LNCaP clone FGC (cell line): ENCODE measurements at regions not wholly inside any gene's neighbourhood (a gene's known extent, or its start where the extent isn't known, plus 50 kb on each side); places are given as distances from the start of the nearest gene placed in this dataset.

Source experiments
- DNase-seq: peaks from one replicate; pipeline ENCODE4 v3.0.0-alpha.2; 2011; ENCODE audit warnings: low read depth
- H3K4me3 ChIP-seq: 2 replicates; pipeline ENCODE4 v1.5.1; 2011; ENCODE audit warnings: mild to moderate bottlenecking, low read depth, low read length, control low read depth
- TF ChIP-seq, protein P1 (sequence below): IDR thresholded peaks from 2 replicates; pipeline ENCODE4 v1.5.1; 2012; ENCODE audit warnings: mild to moderate bottlenecking; ENCODE audit not compliant: control insufficient read depth, insufficient read depth; ENCODE audit errors: extremely low read depth

DNA sequence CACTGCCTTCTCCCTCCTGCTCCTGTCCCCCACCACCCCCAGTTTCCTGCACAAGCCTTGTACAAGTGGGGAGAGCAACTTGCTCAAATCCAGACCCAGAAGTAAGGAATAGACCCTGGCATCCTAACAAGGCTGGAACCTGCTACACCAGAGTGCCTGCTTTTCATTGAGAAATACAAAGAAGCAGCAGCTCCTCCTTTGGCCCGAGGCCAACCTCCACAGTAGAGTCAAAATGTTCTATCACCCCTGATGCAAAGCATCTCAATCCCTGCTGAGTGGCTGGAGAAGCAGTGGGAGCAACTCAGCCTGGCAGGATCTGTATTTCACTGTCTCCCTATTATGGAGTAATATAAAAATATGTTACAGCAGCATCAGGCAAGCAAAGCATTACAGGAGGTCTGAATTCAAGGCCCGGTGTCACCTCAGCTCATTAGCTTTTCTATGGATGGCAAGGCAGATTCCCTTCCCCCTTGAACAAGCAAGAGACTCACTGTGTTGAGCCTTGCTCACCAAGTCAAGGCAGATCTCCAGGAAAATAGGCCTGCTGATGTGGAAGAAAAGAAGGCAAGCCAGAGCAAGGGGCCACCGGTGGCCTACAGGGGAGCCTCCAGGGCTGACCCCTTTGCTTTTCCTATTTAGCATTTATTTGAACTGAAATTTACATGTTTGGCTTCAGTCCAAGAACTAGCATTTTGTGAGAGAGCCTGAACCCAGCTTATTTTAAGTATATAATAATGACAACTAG lies 186.3 kb upstream of the EGLN3 start:
- TF ChIP-seq, protein P1, sequence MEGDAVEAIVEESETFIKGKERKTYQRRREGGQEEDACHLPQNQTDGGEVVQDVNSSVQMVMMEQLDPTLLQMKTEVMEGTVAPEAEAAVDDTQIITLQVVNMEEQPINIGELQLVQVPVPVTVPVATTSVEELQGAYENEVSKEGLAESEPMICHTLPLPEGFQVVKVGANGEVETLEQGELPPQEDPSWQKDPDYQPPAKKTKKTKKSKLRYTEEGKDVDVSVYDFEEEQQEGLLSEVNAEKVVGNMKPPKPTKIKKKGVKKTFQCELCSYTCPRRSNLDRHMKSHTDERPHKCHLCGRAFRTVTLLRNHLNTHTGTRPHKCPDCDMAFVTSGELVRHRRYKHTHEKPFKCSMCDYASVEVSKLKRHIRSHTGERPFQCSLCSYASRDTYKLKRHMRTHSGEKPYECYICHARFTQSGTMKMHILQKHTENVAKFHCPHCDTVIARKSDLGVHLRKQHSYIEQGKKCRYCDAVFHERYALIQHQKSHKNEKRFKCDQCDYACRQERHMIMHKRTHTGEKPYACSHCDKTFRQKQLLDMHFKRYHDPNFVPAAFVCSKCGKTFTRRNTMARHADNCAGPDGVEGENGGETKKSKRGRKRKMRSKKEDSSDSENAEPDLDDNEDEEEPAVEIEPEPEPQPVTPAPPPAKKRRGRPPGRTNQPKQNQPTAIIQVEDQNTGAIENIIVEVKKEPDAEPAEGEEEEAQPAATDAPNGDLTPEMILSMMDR: no peak
- no peak for DNase-seq

DNA sequence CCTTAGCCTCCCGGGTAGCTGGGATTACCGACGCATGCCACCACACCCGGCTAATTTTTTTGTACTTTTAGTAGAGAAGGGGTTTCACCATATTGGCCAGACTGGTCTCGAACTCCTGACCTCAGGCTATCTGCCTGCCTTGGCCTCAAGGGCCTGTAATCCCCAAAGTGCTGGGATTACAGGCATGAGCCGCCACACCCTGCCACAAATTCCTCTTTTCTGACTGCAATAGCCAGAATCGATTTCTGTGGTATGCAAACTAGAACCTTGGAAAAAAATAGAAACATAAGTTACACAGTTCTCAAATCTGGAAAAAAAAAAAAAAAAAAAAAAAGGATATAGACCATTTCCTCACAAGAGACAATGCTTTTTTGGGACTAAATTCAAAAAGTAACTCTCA lies 184.6 kb upstream of the EGLN3 start:
- H3K4me3 ChIP-seq: no peak overlapping the region
- TF ChIP-seq, protein P1: no peak
- no peak for DNase-seq

More for the DNA sequence above, 186.3 kb upstream of the EGLN3 start:
- no peak overlapping the region for H3K4me3 ChIP-seq

DNA sequence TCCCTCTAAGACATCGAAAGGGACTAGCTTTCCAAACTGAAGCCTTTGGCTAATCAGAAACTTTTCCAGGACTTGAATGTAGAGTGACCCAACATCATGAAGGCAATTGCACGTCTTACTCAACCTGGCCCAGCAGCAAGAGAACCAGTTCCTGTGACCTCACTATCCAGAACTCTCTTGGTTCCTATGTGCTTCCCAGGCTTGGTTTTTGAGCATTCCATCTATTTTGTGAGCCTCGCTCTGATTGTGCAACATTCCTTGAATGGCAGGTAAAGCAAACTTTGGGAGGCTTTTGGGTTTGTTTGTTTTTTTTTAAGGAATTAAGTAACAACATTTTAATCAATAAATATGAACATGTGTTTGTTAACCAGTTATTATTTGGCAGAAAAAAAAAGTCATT lies 183.6 kb upstream of the EGLN3 start:
- no peak overlapping the region for H3K4me3 ChIP-seq
- TF ChIP-seq, protein P1: no peak
- no peak for DNase-seq

DNA sequence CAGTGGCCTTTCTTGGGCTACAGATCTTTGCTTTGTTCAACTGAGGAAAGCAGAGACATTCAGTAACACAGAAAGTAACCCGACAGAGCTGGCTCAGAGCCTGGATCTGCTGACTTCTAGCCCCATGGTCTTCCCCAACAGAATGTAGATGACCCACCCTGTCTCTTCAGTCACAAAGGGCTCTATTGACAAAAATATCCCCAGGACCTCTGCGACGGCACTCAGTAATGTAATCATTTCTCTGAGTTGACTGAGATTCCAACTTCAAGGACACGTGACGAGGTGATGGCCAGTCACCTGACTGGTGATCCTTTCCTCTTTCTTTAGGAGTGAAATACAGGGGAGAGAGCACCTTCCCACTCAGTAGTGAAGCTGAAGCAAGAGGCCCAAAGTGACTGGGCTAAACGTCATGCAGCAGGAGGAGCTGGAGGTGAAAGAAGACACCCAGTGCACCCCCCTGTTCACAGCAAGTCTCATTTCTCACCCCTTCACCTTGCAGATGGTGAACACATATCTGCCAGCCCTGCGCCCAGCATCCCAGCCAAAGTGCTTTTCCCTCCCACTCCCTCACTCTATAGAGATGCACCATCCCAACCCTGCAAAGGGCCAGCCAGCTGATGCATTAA lies 179.2 kb upstream of the EGLN3 start:
- no peak overlapping the region for H3K4me3 ChIP-seq
- no peak for DNase-seq
- TF ChIP-seq, protein P1: no peak

DNA sequence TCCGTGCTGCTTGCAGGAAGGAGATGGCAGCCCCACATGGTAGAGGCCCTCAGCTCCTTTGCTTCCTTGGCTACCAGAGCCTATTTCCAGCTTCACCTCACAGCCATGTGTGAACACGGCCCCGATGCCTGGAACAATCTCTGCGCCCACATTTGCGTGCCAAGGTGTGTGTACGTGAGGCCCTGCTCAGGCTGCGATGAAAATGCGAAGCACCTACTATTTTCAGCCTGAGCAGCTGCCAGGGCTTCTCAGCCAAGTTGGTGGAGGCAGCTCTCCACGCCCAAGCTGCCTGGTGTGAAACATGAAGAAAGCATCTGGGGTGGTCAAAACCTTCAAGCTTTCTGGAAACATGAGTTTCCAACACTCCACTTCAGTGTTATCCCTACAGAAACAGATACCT lies 177.8 kb upstream of the EGLN3 start:
- DNase-seq: no peak
- TF ChIP-seq, protein P1: no peak
- no peak overlapping the region for H3K4me3 ChIP-seq

DNA sequence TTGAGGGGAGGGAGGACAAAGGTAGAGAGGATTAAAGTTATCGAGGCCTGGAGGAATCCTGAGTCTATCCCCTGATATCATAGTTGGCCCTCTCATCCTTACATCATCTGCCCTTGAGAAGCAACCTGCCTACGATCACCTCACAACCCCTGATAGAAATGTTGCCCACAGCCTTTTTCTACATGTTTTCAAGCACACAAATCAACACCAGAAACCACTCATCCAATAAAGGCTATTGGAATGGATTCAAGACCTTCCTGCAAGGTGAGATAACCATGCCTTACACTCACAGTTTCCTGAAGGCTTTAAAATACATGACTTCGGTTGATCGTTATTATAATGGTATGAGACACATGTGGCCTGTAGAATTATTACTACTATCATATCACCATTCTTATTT lies 175.7 kb upstream of the EGLN3 start:
- TF ChIP-seq, protein P1: no peak

More for the DNA sequence above, 175.7 kb upstream of the EGLN3 start:
- H3K4me3 ChIP-seq: no peak overlapping the region
- DNase-seq: no peak
